ENCODE measurements at regions not wholly inside any gene's neighbourhood (a gene's known extent, or its start where the extent isn't known, plus 50 kb on each side); places are given as distances from the start of the nearest gene placed in this dataset.

DNA sequence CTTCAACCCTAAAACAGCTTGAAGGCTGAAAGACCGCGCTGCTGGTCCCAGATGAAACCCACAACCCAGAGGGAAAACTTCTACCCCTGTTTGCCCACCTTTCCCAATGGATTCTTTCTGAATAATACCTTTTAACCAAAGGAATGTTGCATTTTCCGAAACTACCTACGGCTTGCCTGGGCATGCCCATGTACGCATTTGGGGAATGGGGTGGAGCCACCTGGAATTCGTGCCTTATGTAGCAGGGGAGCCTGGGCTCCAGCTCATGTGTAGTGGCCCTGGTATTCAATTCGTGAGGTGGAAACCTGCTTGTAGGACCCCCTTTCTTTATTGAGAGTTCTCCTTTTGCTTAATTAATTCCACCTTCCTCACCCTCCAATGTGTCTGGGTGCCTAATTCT, 256.6 kb upstream of the RGS18 start:
- TF ChIP-seq, protein P1, sequence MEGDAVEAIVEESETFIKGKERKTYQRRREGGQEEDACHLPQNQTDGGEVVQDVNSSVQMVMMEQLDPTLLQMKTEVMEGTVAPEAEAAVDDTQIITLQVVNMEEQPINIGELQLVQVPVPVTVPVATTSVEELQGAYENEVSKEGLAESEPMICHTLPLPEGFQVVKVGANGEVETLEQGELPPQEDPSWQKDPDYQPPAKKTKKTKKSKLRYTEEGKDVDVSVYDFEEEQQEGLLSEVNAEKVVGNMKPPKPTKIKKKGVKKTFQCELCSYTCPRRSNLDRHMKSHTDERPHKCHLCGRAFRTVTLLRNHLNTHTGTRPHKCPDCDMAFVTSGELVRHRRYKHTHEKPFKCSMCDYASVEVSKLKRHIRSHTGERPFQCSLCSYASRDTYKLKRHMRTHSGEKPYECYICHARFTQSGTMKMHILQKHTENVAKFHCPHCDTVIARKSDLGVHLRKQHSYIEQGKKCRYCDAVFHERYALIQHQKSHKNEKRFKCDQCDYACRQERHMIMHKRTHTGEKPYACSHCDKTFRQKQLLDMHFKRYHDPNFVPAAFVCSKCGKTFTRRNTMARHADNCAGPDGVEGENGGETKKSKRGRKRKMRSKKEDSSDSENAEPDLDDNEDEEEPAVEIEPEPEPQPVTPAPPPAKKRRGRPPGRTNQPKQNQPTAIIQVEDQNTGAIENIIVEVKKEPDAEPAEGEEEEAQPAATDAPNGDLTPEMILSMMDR (IDR thresholded peaks at IDR 0.05) = no peak
- TF ChIP-seq EZH2 (IDR thresholded peaks at IDR 0.05) = no peak
